ENCODE measurements at regions not wholly inside any gene's neighbourhood (a gene's known extent, or its start where the extent isn't known, plus 50 kb on each side); places are given as distances from the start of the nearest gene placed in this dataset.
"Not testable (repeated sequence)": the region's sequence is repeated elsewhere in the genome, so short reads cannot be mapped to it uniquely, and the experiment has no call there.

DNA sequence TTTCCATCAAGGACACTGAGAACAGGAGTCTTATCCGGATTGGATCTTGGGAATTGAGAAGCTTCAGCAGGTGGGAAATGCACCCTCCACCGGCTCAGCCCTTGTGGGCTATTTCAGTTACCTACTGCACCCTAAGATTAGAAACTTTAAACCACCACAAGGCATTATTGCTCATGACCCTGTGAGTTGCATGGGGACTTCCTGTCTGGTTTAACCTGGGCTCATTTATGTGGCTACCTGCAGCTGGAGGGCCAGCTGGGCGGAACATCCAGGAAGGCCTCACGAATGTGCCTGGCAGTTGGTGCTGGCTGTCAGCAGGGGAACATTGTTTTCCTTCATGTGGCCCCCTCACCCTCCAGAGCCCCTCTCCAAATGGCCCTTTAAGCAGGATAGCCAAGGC is 164.1 kb downstream of the DEFB131A start:
- no peaks in the 10 kb centered on the region for H3K36me3 ChIP-seq (ENCODE audit: control insufficient read depth in 2 of 2, insufficient read depth in 1 of 2, low read length in 2 of 2)
- no peak overlapping the region for H3K4me3 ChIP-seq (ENCODE audit: low read depth, low read length)
- no peaks in the 10 kb centered on the region for H3K9me3 ChIP-seq (ENCODE audit: control insufficient read depth, insufficient read depth, low read depth, low read length)
- CTCF ChIA-PET = no interaction called here
- no peak overlapping the region for H3K27ac ChIP-seq (ENCODE audit: extremely low read depth, low read depth, low read length)
- POLR2A ChIA-PET = no interaction called here
- H3K4me1 ChIP-seq (ENCODE audit: control insufficient read depth, insufficient read depth, low read length) = no peaks in the 10 kb centered on the region
- no peak for TF ChIP-seq SP2 (tag by site-specific recombination; IDR thresholded peaks at IDR 0.05)

- POLR2A ChIA-PET; H3K4me1 ChIP-seq (ENCODE audit: control insufficient read depth, insufficient read depth, low read length); CTCF ChIA-PET; H3K36me3 ChIP-seq (ENCODE audit: control insufficient read depth in 2 of 2, insufficient read depth in 1 of 2, low read length in 2 of 2); H3K9me3 ChIP-seq (ENCODE audit: control insufficient read depth, insufficient read depth, low read depth, low read length); H3K4me3 ChIP-seq (ENCODE audit: low read depth, low read length); H3K27ac ChIP-seq (ENCODE audit: extremely low read depth, low read depth, low read length): not testable (repeated sequence)
Observed at GRCh38 chr4:9610321-9610720, 166.1 kb downstream of the DEFB131A start.

DNA sequence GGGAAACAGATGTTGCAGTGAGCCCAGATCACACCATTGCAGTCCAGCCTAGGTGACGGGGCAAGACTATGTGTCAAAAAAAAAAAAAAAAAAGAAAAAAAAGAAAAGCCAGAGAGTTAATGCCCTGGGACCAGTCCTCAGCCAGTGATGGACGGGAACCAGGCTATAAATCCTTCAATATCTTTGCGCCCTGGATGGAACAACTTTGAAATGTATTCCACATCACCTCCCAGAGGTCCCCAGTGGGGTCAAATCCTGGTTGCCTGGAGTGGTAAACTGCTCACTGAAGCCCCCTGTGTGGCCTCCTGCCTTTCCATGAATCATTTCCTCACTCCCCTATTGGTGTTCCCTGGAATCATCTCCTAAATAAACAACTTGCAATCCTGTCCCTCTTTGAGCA is 166.9 kb downstream of the DEFB131A start:
- H3K27ac ChIP-seq (ENCODE audit: extremely low read depth, low read depth, low read length) = no peak overlapping the region
- TF ChIP-seq, protein P1, sequence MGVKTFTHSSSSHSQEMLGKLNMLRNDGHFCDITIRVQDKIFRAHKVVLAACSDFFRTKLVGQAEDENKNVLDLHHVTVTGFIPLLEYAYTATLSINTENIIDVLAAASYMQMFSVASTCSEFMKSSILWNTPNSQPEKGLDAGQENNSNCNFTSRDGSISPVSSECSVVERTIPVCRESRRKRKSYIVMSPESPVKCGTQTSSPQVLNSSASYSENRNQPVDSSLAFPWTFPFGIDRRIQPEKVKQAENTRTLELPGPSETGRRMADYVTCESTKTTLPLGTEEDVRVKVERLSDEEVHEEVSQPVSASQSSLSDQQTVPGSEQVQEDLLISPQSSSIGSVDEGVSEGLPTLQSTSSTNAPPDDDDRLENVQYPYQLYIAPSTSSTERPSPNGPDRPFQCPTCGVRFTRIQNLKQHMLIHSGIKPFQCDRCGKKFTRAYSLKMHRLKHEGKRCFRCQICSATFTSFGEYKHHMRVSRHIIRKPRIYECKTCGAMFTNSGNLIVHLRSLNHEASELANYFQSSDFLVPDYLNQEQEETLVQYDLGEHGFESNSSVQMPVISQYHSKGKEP (tag by site-specific recombination; IDR thresholded peaks at IDR 0.05) = no peak
- CTCF ChIA-PET = interaction anchor here (0.7 kb wide), 1 partner anchor 88 kb away, joined by 3 read pairs; no protein-coding TSS in a partner anchor
- H3K9me3 ChIP-seq (ENCODE audit: control insufficient read depth, insufficient read depth, low read depth, low read length) = no peaks in the 10 kb centered on the region
- H3K4me3 ChIP-seq (ENCODE audit: low read depth, low read length) = no peak overlapping the region
- no peaks in the 10 kb centered on the region for H3K4me1 ChIP-seq (ENCODE audit: control insufficient read depth, insufficient read depth, low read length)
- POLR2A ChIA-PET = no interaction called here
- no peaks in the 10 kb centered on the region for H3K36me3 ChIP-seq (ENCODE audit: control insufficient read depth in 2 of 2, insufficient read depth in 1 of 2, low read length in 2 of 2)

GRCh38 chr4:9636411-9636810 is 145.0 kb upstream of the DRD5 start:
- H3K4me1 ChIP-seq (ENCODE audit: control insufficient read depth, insufficient read depth, low read length); H3K4me3 ChIP-seq (ENCODE audit: low read depth, low read length); POLR2A ChIA-PET; CTCF ChIA-PET; H3K36me3 ChIP-seq (ENCODE audit: control insufficient read depth in 2 of 2, insufficient read depth in 1 of 2, low read length in 2 of 2); H3K27ac ChIP-seq (ENCODE audit: extremely low read depth, low read depth, low read length); H3K9me3 ChIP-seq (ENCODE audit: control insufficient read depth, insufficient read depth, low read depth, low read length): not testable (repeated sequence)

GRCh38 chr4:9659678-9660077 is 121.8 kb upstream of the DRD5 start:
- H3K36me3 ChIP-seq (ENCODE audit: control insufficient read depth in 2 of 2, insufficient read depth in 1 of 2, low read length in 2 of 2); POLR2A ChIA-PET; H3K27ac ChIP-seq (ENCODE audit: extremely low read depth, low read depth, low read length); H3K9me3 ChIP-seq (ENCODE audit: control insufficient read depth, insufficient read depth, low read depth, low read length); CTCF ChIA-PET; H3K4me1 ChIP-seq (ENCODE audit: control insufficient read depth, insufficient read depth, low read length); H3K4me3 ChIP-seq (ENCODE audit: low read depth, low read length): not testable (repeated sequence)

DNA sequence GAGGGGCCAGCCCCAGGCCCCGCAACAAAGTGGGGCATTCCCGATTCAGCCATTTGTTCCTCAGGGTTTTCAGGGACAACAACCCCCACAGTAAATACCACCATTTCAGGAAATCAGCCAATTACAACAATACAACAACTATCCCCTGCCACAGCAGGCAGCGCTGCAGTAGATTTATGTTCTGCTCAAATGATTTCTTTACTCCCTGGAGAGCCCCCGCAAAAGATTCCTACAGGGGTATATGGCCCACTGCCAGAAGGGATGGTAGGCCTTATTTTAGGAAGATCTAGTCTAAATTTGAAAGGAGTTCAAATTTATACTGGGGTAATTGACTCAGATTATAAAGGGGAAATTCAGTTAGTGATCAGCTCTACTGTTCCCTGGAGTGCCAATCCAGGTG is 120.5 kb upstream of the DRD5 start:
- CTCF ChIA-PET, POLR2A ChIA-PET: not testable (repeated sequence)

DNA sequence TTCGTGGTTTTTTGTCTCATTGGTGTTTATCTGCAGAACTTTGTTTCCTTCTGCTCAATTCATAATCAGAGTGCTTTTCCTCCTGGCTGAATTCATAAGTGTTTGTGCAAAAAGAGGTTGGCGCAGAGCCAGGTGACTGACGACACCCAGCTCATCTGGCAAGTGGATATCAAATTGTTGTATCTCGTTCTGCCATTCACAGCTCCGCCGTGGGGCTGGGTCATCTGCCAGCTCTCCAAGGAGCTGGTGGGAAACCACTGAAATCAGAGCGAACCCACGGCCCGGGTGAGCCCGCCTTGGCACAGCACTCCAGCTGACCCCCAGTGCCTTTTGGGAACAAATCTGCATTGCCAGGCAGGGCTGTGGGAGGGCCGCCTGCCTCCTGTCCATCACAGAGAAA is 110.7 kb upstream of the DRD5 start:
- H3K36me3 ChIP-seq (ENCODE audit: control insufficient read depth in 2 of 2, insufficient read depth in 1 of 2, low read length in 2 of 2); H3K27ac ChIP-seq (ENCODE audit: extremely low read depth, low read depth, low read length); H3K9me3 ChIP-seq (ENCODE audit: control insufficient read depth, insufficient read depth, low read depth, low read length); CTCF ChIA-PET; H3K4me1 ChIP-seq (ENCODE audit: control insufficient read depth, insufficient read depth, low read length); H3K4me3 ChIP-seq (ENCODE audit: low read depth, low read length); POLR2A ChIA-PET: not testable (repeated sequence)

More for the DNA sequence above, 120.5 kb upstream of the DRD5 start:
- H3K9me3 ChIP-seq (ENCODE audit: control insufficient read depth, insufficient read depth, low read depth, low read length); H3K4me1 ChIP-seq (ENCODE audit: control insufficient read depth, insufficient read depth, low read length); H3K27ac ChIP-seq (ENCODE audit: extremely low read depth, low read depth, low read length); H3K4me3 ChIP-seq (ENCODE audit: low read depth, low read length); H3K36me3 ChIP-seq (ENCODE audit: control insufficient read depth in 2 of 2, insufficient read depth in 1 of 2, low read length in 2 of 2): not testable (repeated sequence)
- peak; percentile 59 for TF ChIP-seq GLIS1 (tag by site-specific recombination; IDR thresholded peaks at IDR 0.05)
- TF ChIP-seq IKZF3 (tag by site-specific recombination; IDR thresholded peaks at IDR 0.05) = 0 out of 2 replicates have a peak, but pooled peaks have one; percentile 10
- TF ChIP-seq ZIC2 (tag by site-specific recombination; IDR thresholded peaks at IDR 0.05) = peak; percentile 37; the same call in 1 of the 2 replicates
- 0 out of 2 replicates have a peak, but pooled peaks have one; percentile 28 for TF ChIP-seq FEZF1 (tag by site-specific recombination; IDR thresholded peaks at IDR 0.05)

DNA sequence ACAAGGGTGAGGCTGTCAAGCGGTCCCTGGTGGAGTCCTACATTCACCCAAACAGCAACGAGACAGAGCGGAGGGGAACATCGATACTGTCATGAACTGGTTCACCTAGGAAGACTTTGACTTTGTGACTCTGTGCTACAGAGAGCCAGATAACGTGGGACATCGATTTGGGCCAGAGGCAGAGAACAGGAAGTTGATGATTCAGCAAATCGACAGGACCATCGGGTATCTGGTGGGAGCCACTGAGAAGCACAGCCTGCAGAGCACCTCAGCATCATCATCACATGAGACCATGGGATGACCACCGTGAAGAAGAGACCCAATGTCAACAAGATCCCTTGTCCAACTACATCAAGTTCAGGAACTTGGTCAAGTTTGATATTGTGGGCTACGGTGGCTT is 104.1 kb upstream of the DRD5 start:
- CTCF ChIA-PET; H3K36me3 ChIP-seq (ENCODE audit: control insufficient read depth in 2 of 2, insufficient read depth in 1 of 2, low read length in 2 of 2); POLR2A ChIA-PET; H3K27ac ChIP-seq (ENCODE audit: extremely low read depth, low read depth, low read length); H3K9me3 ChIP-seq (ENCODE audit: control insufficient read depth, insufficient read depth, low read depth, low read length); H3K4me1 ChIP-seq (ENCODE audit: control insufficient read depth, insufficient read depth, low read length); H3K4me3 ChIP-seq (ENCODE audit: low read depth, low read length): not testable (repeated sequence)

Measured in HEK293 (cell line).